ENCODE measurements at regions not wholly inside any gene's neighbourhood (a gene's known extent, or its start where the extent isn't known, plus 50 kb on each side); places are given as distances from the start of the nearest gene placed in this dataset.

- TF ChIP-seq, protein P1, sequence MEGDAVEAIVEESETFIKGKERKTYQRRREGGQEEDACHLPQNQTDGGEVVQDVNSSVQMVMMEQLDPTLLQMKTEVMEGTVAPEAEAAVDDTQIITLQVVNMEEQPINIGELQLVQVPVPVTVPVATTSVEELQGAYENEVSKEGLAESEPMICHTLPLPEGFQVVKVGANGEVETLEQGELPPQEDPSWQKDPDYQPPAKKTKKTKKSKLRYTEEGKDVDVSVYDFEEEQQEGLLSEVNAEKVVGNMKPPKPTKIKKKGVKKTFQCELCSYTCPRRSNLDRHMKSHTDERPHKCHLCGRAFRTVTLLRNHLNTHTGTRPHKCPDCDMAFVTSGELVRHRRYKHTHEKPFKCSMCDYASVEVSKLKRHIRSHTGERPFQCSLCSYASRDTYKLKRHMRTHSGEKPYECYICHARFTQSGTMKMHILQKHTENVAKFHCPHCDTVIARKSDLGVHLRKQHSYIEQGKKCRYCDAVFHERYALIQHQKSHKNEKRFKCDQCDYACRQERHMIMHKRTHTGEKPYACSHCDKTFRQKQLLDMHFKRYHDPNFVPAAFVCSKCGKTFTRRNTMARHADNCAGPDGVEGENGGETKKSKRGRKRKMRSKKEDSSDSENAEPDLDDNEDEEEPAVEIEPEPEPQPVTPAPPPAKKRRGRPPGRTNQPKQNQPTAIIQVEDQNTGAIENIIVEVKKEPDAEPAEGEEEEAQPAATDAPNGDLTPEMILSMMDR (conservative IDR thresholded peaks at IDR 0.05; ENCODE audit: low read depth, low read length): no peak
- Histone ChIP-seq H4K20me1 (ENCODE audit: insufficient read depth) (no peaks in the 10 kb centered on the region), H2AFZ (ENCODE audit: low read depth) (no peak overlapping the region), H3K27me3 (ENCODE audit: insufficient read depth, low read depth) (no peaks in the 10 kb centered on the region), H3K4me1 (ENCODE audit: low read depth, poor library complexity, severe bottlenecking) (no peaks in the 10 kb centered on the region), H3K4me2 (no peak overlapping the region), H3K36me3 (ENCODE audit: insufficient read depth) (no peaks in the 10 kb centered on the region), H3K4me3 (IDR thresholded peaks at IDR 0.05; ENCODE audit: insufficient read depth, low read depth, low read length) (no peak overlapping the region), H3K27ac (no peak overlapping the region), H3K9ac (no peak overlapping the region), H3K79me2 (ENCODE audit: insufficient read depth, low read depth) (no peaks in the 10 kb centered on the region)
Observed at GRCh38 chr10:6702030-6702429, 122.0 kb upstream of the PRKCQ start.

- Histone ChIP-seq H3K9ac (no peak overlapping the region), H3K4me2 (no peak overlapping the region), H3K27ac (no peak overlapping the region), H2AFZ (ENCODE audit: low read depth) (no peak overlapping the region), H4K20me1 (ENCODE audit: insufficient read depth) (no peaks in the 10 kb centered on the region), H3K79me2 (ENCODE audit: insufficient read depth, low read depth) (no peaks in the 10 kb centered on the region), H3K4me1 (ENCODE audit: low read depth, poor library complexity, severe bottlenecking) (no peaks in the 10 kb centered on the region), H3K27me3 (ENCODE audit: insufficient read depth, low read depth) (no peaks in the 10 kb centered on the region), H3K4me3 (IDR thresholded peaks at IDR 0.05; ENCODE audit: insufficient read depth, low read depth, low read length) (no peak overlapping the region), H3K36me3 (ENCODE audit: insufficient read depth) (no peaks in the 10 kb centered on the region)
- TF ChIP-seq, protein P1 (conservative IDR thresholded peaks at IDR 0.05; ENCODE audit: low read depth, low read length): peak; percentile 39; the same call in 1 of the 2 replicates
Observed at GRCh38 chr10:6701289-6701688, 121.2 kb upstream of the PRKCQ start.

DNA sequence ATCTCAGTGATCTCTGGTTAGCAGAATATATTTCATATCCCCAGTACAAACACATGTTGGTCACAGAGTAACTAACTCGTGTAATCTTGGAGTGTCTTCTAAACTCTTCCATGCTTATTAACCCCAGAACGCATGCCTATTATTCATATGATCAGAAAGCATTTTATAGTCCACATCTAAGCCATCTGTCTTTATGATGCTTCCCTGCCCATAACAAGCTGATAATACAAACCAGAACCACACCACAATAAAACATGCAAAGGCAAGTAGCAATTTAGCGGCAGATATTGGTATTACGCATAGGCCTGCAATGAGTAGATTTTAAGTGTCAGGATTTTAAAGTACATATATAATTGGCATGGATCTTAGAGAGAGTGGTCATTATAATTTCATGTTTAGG lies 120.0 kb upstream of the PRKCQ start:
- Histone ChIP-seq H3K4me2 (no peak overlapping the region), H3K36me3 (ENCODE audit: insufficient read depth) (no peaks in the 10 kb centered on the region), H3K27me3 (ENCODE audit: insufficient read depth, low read depth) (no peaks in the 10 kb centered on the region), H2AFZ (ENCODE audit: low read depth) (no peak overlapping the region), H3K4me1 (ENCODE audit: low read depth, poor library complexity, severe bottlenecking) (no peaks in the 10 kb centered on the region), H4K20me1 (ENCODE audit: insufficient read depth) (no peaks in the 10 kb centered on the region), H3K4me3 (IDR thresholded peaks at IDR 0.05; ENCODE audit: insufficient read depth, low read depth, low read length) (no peak overlapping the region), H3K27ac (no peak overlapping the region), H3K9ac (no peak overlapping the region), H3K79me2 (ENCODE audit: insufficient read depth, low read depth) (no peaks in the 10 kb centered on the region)
- TF ChIP-seq, protein P1 (conservative IDR thresholded peaks at IDR 0.05; ENCODE audit: low read depth, low read length): no peak

DNA sequence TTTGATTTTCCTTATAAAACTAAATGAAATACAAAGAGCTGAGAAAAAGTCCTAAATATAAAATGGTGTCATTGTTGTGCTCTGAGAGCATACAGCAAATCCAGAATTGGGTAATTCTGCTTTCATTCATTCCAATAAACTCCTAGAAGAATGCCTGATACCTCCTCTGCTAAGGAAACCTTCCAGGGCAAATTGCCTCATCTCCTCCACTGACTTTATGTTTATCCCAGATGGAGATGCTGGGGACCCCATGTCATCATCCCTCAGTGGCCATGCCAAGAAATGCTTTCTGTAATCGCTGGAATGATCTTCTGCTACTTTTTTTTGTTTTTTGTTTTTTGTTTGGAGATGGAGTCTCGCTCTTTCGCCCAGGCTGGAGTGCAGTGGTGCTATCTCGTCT lies 119.3 kb upstream of the PRKCQ start:
- TF ChIP-seq, protein P1 (conservative IDR thresholded peaks at IDR 0.05; ENCODE audit: low read depth, low read length): no peak

More for the DNA sequence above, 119.3 kb upstream of the PRKCQ start:
- H2AFZ ChIP-seq (ENCODE audit: low read depth): no peak overlapping the region
- H3K27me3 ChIP-seq (ENCODE audit: insufficient read depth, low read depth): no peaks in the 10 kb centered on the region
- H3K4me3 ChIP-seq (IDR thresholded peaks at IDR 0.05; ENCODE audit: insufficient read depth, low read depth, low read length): no peak overlapping the region
- no peak overlapping the region for H3K9ac ChIP-seq
- H3K79me2 ChIP-seq (ENCODE audit: insufficient read depth, low read depth): no peaks in the 10 kb centered on the region
- no peaks in the 10 kb centered on the region for H3K4me1 ChIP-seq (ENCODE audit: low read depth, poor library complexity, severe bottlenecking)
- H4K20me1 ChIP-seq (ENCODE audit: insufficient read depth): no peaks in the 10 kb centered on the region
- H3K4me2 ChIP-seq: no peak overlapping the region
- H3K36me3 ChIP-seq (ENCODE audit: insufficient read depth): no peaks in the 10 kb centered on the region
- H3K27ac ChIP-seq: no peak overlapping the region
